HG02884 (cell line): ENCODE measurements at regions not wholly inside any gene's neighbourhood (a gene's known extent, or its start where the extent isn't known, plus 50 kb on each side); places are given as distances from the start of the nearest gene placed in this dataset.

Experiments
- ATAC-seq: cut with Tn5 transposase; IDR thresholded peaks from one replicate; pipeline ENCODE4 v1.9.1; 2021; ENCODE audit warnings: mild to moderate bottlenecking, moderate library complexity; ENCODE audit not compliant: unreplicated experiment

- ATAC-seq, result no peak
These were observed 128.7 kb upstream of the PKDCC start for GRCh38 chr2:41919135-41919534.

GRCh38 chr2:41920181-41920580 lies 127.6 kb upstream of the PKDCC start:
- no peak for ATAC-seq

- ATAC-seq, result no peak
These were observed 127.0 kb upstream of the PKDCC start for GRCh38 chr2:41920812-41921211.

- peak; percentile 57 for ATAC-seq
These were observed 125.6 kb upstream of the PKDCC start for GRCh38 chr2:41922177-41922576.

- ATAC-seq, result no peak
These were observed 124.5 kb upstream of the PKDCC start for GRCh38 chr2:41923156-41923786.

- ATAC-seq, result no peak
These were observed 123.8 kb upstream of the PKDCC start for GRCh38 chr2:41924024-41924423.

GRCh38 chr2:41924709-41925408 lies 123.0 kb upstream of the PKDCC start:
- ATAC-seq, result no peak

- ATAC-seq, result no peak
These were observed 122.1 kb upstream of the PKDCC start for GRCh38 chr2:41925712-41926111.

GRCh38 chr2:41926614-41927580 lies 120.9 kb upstream of the PKDCC start:
- ATAC-seq, result no peak

GRCh38 chr2:41927581-41928264 lies 120.1 kb upstream of the PKDCC start:
- ATAC-seq, result no peak

GRCh38 chr2:41928526-41928925 lies 119.3 kb upstream of the PKDCC start:
- no peak for ATAC-seq

GRCh38 chr2:41930807-41931566 lies 116.8 kb upstream of the PKDCC start:
- ATAC-seq, result peak; percentile 50

GRCh38 chr2:41932241-41933045 lies 115.4 kb upstream of the PKDCC start:
- ATAC-seq, result no peak

- no peak for ATAC-seq
These were observed 114.8 kb upstream of the PKDCC start for GRCh38 chr2:41933046-41933420.

- ATAC-seq, result no peak
These were observed 114.1 kb upstream of the PKDCC start for GRCh38 chr2:41933585-41934320.

- no peak for ATAC-seq
These were observed 113.4 kb upstream of the PKDCC start for GRCh38 chr2:41934329-41934958.

- no peak for ATAC-seq
These were observed 112.8 kb upstream of the PKDCC start for GRCh38 chr2:41935002-41935401.

GRCh38 chr2:41935825-41936224 lies 112.0 kb upstream of the PKDCC start:
- ATAC-seq, result no peak
